MM.1S (cell line): ENCODE measurements at regions not wholly inside any gene's neighbourhood (a gene's known extent, or its start where the extent isn't known, plus 50 kb on each side); places are given as distances from the start of the nearest gene placed in this dataset.

ENCODE experiments used
- CTCF ChIP-seq: fragments of 300-600 bp; sonication (generic); IDR thresholded peaks from 2 replicates; pipeline ENCODE4 v1.5.1; 2016; ENCODE audit warnings: antibody characterized with exemption, low read length, mixed read lengths
- EZH2phosphoT487 ChIP-seq: fragments of 300-600 bp; sonication (generic); IDR thresholded peaks from 2 replicates; pipeline ENCODE4 v1.6.1; 2018; ENCODE audit warnings: antibody characterized with exemption, low read length

GRCh38 chr6:54578261-54578660, 268.3 kb upstream of the FAM83B start:
- TF ChIP-seq CTCF (no peak), EZH2phosphoT487 (no peak)
